GM18861 (cell line): ENCODE measurements at regions not wholly inside any gene's neighbourhood (a gene's known extent, or its start where the extent isn't known, plus 50 kb on each side); places are given as distances from the start of the nearest gene placed in this dataset.

Experiments used
- ATAC-seq: cut with Tn5 transposase; IDR thresholded peaks from one replicate; pipeline ENCODE4 v1.9.1; 2021; ENCODE audit not compliant: unreplicated experiment

- no peak for ATAC-seq
These were observed 240.8 kb downstream of the NHLRC3 start for GRCh38 chr13:39279077-39279476.

- no peak for ATAC-seq
These were observed 243.4 kb downstream of the NHLRC3 start for GRCh38 chr13:39281539-39282150.

- ATAC-seq = peak; percentile 93
These were observed 244.2 kb downstream of the NHLRC3 start for GRCh38 chr13:39282400-39282972.

GRCh38 chr13:39283072-39283471 lies 244.8 kb downstream of the NHLRC3 start:
- ATAC-seq = peak; percentile 41

GRCh38 chr13:39284801-39285388 lies 246.6 kb downstream of the NHLRC3 start:
- ATAC-seq = no peak
